H1 (cell line): ENCODE measurements at regions not wholly inside any gene's neighbourhood (a gene's known extent, or its start where the extent isn't known, plus 50 kb on each side); places are given as distances from the start of the nearest gene placed in this dataset.

Experiments
- CTCF ChIA-PET: fragments of 300-600 bp; sonication (Branson Sonifier 250); formaldehyde crosslinking; loops from one replicate; lab custom pipeline; 2021; ENCODE audit not compliant: partially characterized antibody; lab: Charles Lee
- POLR2A ChIA-PET: fragments of 300-600 bp; sonication (Branson Sonifier 250); formaldehyde crosslinking; loops from one replicate; lab custom pipeline; 2021; ENCODE audit warnings: inconsistent platforms; ENCODE audit not compliant: partially characterized antibody; lab: Charles Lee
- DNase-seq, 2 experiments: peaks; one replicate each; pipeline versions ENCODE4 v3.0.0 to v3.0.0-alpha.2; 2010 to 2022; ENCODE audit warnings: low spot score in 2 of 2, low read depth in 1 of 2, mixed read lengths in 1 of 2
- FAIRE-seq: peaks from 2 replicates; lab custom pipeline; 2011; peaks lifted over from hg19 to GRCh38; lab: Jason Lieb, UNC
- H2AFZ ChIP-seq: 2 replicates; pipeline ENCODE4 v1.8.1; 2012; ENCODE audit warnings: low read length, inconsistent platforms
- H2AK5ac ChIP-seq: 2 replicates; pipeline ENCODE4 v1.6.1; 2013; ENCODE audit warnings: low read depth, low read length
- H2BK120ac ChIP-seq: replicated peaks from 2 replicates; pipeline ENCODE3; 2013; ENCODE audit warnings: low read depth, low read length, inconsistent platforms
- H2BK12ac ChIP-seq: 2 replicates; pipeline ENCODE4 v1.6.1; 2013; ENCODE audit warnings: low read depth, low read length
- H2BK15ac ChIP-seq: 2 replicates; pipeline ENCODE4 v1.6.1; 2013; ENCODE audit warnings: low read length
- H2BK20ac ChIP-seq: 2 replicates; pipeline ENCODE4 v1.6.1; 2013; ENCODE audit warnings: low read length
- H2BK5ac ChIP-seq: 2 replicates; pipeline ENCODE4 v1.6.1; 2013; ENCODE audit warnings: low read depth, low read length
- H3K14ac ChIP-seq: 2 replicates; pipeline ENCODE4 v1.6.1; 2013; ENCODE audit warnings: inconsistent platforms; ENCODE audit not compliant: insufficient read length
- H3K18ac ChIP-seq: 2 replicates; pipeline ENCODE4 v1.6.1; 2013; ENCODE audit warnings: low read length; ENCODE audit errors: extremely low read depth
- H3K23ac ChIP-seq: 2 replicates; pipeline ENCODE4 v1.6.1; 2013; ENCODE audit warnings: inconsistent platforms; ENCODE audit not compliant: insufficient read length
- H3K23me2 ChIP-seq: 2 replicates; pipeline ENCODE4 v1.6.1; 2013; ENCODE audit warnings: low read depth, low read length
- H3K27ac ChIP-seq: 2 replicates; pipeline ENCODE4 v1.6.1; 2011; ENCODE audit warnings: low read depth, low read length, inconsistent platforms
- H3K27me3 ChIP-seq, 4 experiments: replicated peaks in 1 of 4; 1 replicate in 1 of 4; 2 replicates in 3 of 4; pipeline versions ENCODE4 v1.6.1 to v1.8.1; 2011 to 2013; ENCODE audit warnings: low read length in 3 of 4, mild to moderate bottlenecking in 3 of 4, inconsistent platforms in 2 of 4, mixed read lengths in 2 of 4, moderate library complexity in 1 of 4; ENCODE audit not compliant: control insufficient read depth in 3 of 4, insufficient read depth in 3 of 4; ENCODE audit errors: extremely low read depth in 1 of 4
- H3K36me3 ChIP-seq, 4 experiments: 2 replicates each; pipeline versions ENCODE4 v1.6.1 to v1.8.1; 2011 to 2013; ENCODE audit warnings: mild to moderate bottlenecking in 4 of 4, low read length in 3 of 4, moderate library complexity in 2 of 4, control low read depth in 1 of 4, inconsistent platforms in 1 of 4; ENCODE audit not compliant: insufficient read depth in 4 of 4, control insufficient read depth in 2 of 4
- H3K4ac ChIP-seq: replicated peaks from 2 replicates; pipeline ENCODE3; 2013; ENCODE audit warnings: low read length, low read depth, mixed read lengths, inconsistent platforms; ENCODE audit not compliant: insufficient read length
- H3K4me1 ChIP-seq, 4 experiments: replicated peaks in 1 of 4; 1 replicate in 1 of 4; 2 replicates in 3 of 4; pipeline versions ENCODE4 v1.6.1 to v1.8.1; 2011 to 2013; ENCODE audit warnings: low read length in 3 of 4, inconsistent platforms in 2 of 4, mixed read lengths in 1 of 4; ENCODE audit not compliant: insufficient read depth in 4 of 4, control insufficient read depth in 3 of 4
- H3K4me2 ChIP-seq, 2 experiments: 2 replicates each; pipeline versions ENCODE4 v1.6.1 to v1.8.1; 2011 to 2013; ENCODE audit warnings: low read depth in 2 of 2, low read length in 2 of 2, control low read depth in 1 of 2, inconsistent platforms in 1 of 2, mild to moderate bottlenecking in 1 of 2; ENCODE audit not compliant: insufficient read depth in 1 of 2
- H3K4me3 ChIP-seq, 4 experiments: fragments of 200-600, 300-600 bp in 1 of 4; sonication (generic), shearing (Covaris generic), sonication (Bioruptor Twin) in 1 of 4; 2 replicates each; pipeline versions ENCODE4 v1.5.1 to v1.8.1; 2011 to 2016; ENCODE audit warnings: low read length in 4 of 4, low read depth in 3 of 4, control low read depth in 2 of 4, inconsistent platforms in 2 of 4, mild to moderate bottlenecking in 2 of 4, mixed read lengths in 1 of 4, moderate library complexity in 1 of 4; ENCODE audit not compliant: insufficient read depth in 2 of 4; ENCODE audit errors: extremely low read depth in 1 of 4
- H3K56ac ChIP-seq: replicated peaks from 2 replicates; pipeline ENCODE3; 2013; ENCODE audit warnings: low read depth, mild to moderate bottlenecking, mixed read lengths, low read length, inconsistent platforms; ENCODE audit not compliant: insufficient read length
- H3K79me1 ChIP-seq: 2 replicates; pipeline ENCODE4 v1.6.1; 2013; ENCODE audit warnings: low read depth, low read length, control low read depth
- H3K79me2 ChIP-seq, 2 experiments: 2 replicates each; pipeline versions ENCODE4 v1.6.1 to v1.8.1; 2012 to 2013; ENCODE audit warnings: low read length in 2 of 2, mild to moderate bottlenecking in 2 of 2, inconsistent platforms in 1 of 2; ENCODE audit not compliant: insufficient read depth in 2 of 2, control insufficient read depth in 1 of 2
- H3K9ac ChIP-seq, 4 experiments: replicated peaks in 1 of 4; 1 replicate in 1 of 4; 2 replicates in 3 of 4; pipeline versions ENCODE4 v1.6.1 to v1.8.1; 2011 to 2013; ENCODE audit warnings: low read depth in 3 of 4, low read length in 3 of 4, control low read depth in 2 of 4, mild to moderate bottlenecking in 2 of 4, moderate library complexity in 2 of 4, inconsistent platforms in 1 of 4; ENCODE audit errors: extremely low read depth in 1 of 4
- H3K9me3 ChIP-seq, 2 experiments: 2 replicates each; pipeline versions ENCODE4 v1.6.1 to v1.8.1; 2012 to 2013; ENCODE audit warnings: mild to moderate bottlenecking in 2 of 2, moderate library complexity in 2 of 2, control low read depth in 1 of 2, inconsistent platforms in 1 of 2, low read depth in 1 of 2, low read length in 1 of 2, mixed read lengths in 1 of 2; ENCODE audit not compliant: insufficient read depth in 2 of 2
- H4K20me1 ChIP-seq, 2 experiments: replicated peaks in 1 of 2; 2 replicates each; pipeline versions ENCODE3 to v1.8.1; 2011 to 2013; ENCODE audit warnings: inconsistent platforms in 2 of 2, low read length in 2 of 2, mild to moderate bottlenecking in 1 of 2; ENCODE audit not compliant: insufficient read depth in 2 of 2, control insufficient read depth in 1 of 2
- H4K5ac ChIP-seq: 2 replicates; pipeline ENCODE4 v1.6.1; 2013; ENCODE audit warnings: low read length, low read depth, mixed read lengths, inconsistent platforms; ENCODE audit not compliant: insufficient read length
- H4K8ac ChIP-seq: 2 replicates; pipeline ENCODE4 v1.8.0; 2013; ENCODE audit warnings: mild to moderate bottlenecking, moderate library complexity, low read length, inconsistent platforms; ENCODE audit not compliant: insufficient read depth; ENCODE audit errors: extremely low read depth
- H4K91ac ChIP-seq: replicated peaks from 2 replicates; pipeline ENCODE3; 2013; ENCODE audit warnings: low read length, mixed read lengths, inconsistent platforms; ENCODE audit not compliant: insufficient read length
- ATF2 ChIP-seq: IDR thresholded peaks from 2 replicates; pipeline ENCODE4 v1.6.1; 2012; ENCODE audit warnings: low read length, inconsistent platforms
- BACH1 ChIP-seq: IDR thresholded peaks from 2 replicates; pipeline ENCODE4 v1.6.1; 2012; ENCODE audit warnings: low read length, improper control_type of control experiment
- BRCA1 ChIP-seq: IDR thresholded peaks from 2 replicates; pipeline ENCODE4 v1.6.1; 2012; ENCODE audit warnings: low read depth, low read length, improper control_type of control experiment
- EP300 ChIP-seq, 2 experiments: IDR thresholded peaks; 1 replicate in 1 of 2; 2 replicates in 1 of 2; pipeline ENCODE4 v1.6.1; 2011 to 2012; ENCODE audit warnings: low read depth in 2 of 2, low read length in 2 of 2, mild to moderate bottlenecking in 2 of 2, borderline replicate concordance in 1 of 2, inconsistent platforms in 1 of 2, moderate library complexity in 1 of 2
- GABPA ChIP-seq: IDR thresholded peaks from 2 replicates; pipeline ENCODE4 v1.6.1; 2011; ENCODE audit warnings: mild to moderate bottlenecking, low read length, moderate library complexity, borderline replicate concordance; ENCODE audit not compliant: insufficient read depth
- KDM1A ChIP-seq: fragments of 200-600, 300-600 bp; sonication (generic); IDR thresholded peaks from 2 replicates; pipeline ENCODE4 v1.7.1; 2016; ENCODE audit warnings: mild to moderate bottlenecking, low read length, borderline replicate concordance
- NRF1 ChIP-seq: IDR thresholded peaks from 2 replicates; pipeline ENCODE4 v1.6.1; 2011; ENCODE audit warnings: mild to moderate bottlenecking, low read depth, low read length, improper control_type of control experiment
- RXRA ChIP-seq: IDR thresholded peaks from 2 replicates; pipeline ENCODE4 v1.6.1; 2011; ENCODE audit warnings: low read depth, mild to moderate bottlenecking, low read length, moderate library complexity; ENCODE audit not compliant: insufficient read depth
- SIRT6 ChIP-seq: IDR thresholded peaks from one replicate; pipeline ENCODE4 v1.7.1; 2012; ENCODE audit warnings: low read length, inconsistent platforms
- SRF ChIP-seq: IDR thresholded peaks from 2 replicates; pipeline ENCODE4 v1.6.1; 2011; ENCODE audit warnings: mild to moderate bottlenecking, low read depth, low read length, moderate library complexity
- ZNF274 ChIP-seq: IDR thresholded peaks from 2 replicates; pipeline ENCODE4 v1.7.0; 2012; ENCODE audit warnings: low read length, borderline replicate concordance; ENCODE audit errors: extremely low read depth
- WGBS, 2 experiments: shearing (Covaris generic) in 1 of 2; methylation state at CpG; one replicate each; pipeline versions ENCODE4 v1.1.6 to v1.1.7; 2013 to 2015; ENCODE audit warnings: low lambda C conversion rate in 2 of 2, mixed read lengths in 2 of 2, inconsistent platforms in 1 of 2, low coverage in 1 of 2, missing lambda C conversion rate in 1 of 2; ENCODE audit not compliant: insufficient replicate concordance in 2 of 2, insufficient coverage in 1 of 2, insufficient read length in 1 of 2; ENCODE audit errors: extremely low coverage in 1 of 2, missing lambda C conversion rate in 1 of 2; 5-methylcytosine and 5-hydroxymethylcytosine counted together
- TF ChIP-seq, protein P1 (sequence below): IDR thresholded peaks from 2 replicates; pipeline ENCODE4 v1.6.1; 2011; ENCODE audit warnings: low read length, improper control_type of control experiment

DNA sequence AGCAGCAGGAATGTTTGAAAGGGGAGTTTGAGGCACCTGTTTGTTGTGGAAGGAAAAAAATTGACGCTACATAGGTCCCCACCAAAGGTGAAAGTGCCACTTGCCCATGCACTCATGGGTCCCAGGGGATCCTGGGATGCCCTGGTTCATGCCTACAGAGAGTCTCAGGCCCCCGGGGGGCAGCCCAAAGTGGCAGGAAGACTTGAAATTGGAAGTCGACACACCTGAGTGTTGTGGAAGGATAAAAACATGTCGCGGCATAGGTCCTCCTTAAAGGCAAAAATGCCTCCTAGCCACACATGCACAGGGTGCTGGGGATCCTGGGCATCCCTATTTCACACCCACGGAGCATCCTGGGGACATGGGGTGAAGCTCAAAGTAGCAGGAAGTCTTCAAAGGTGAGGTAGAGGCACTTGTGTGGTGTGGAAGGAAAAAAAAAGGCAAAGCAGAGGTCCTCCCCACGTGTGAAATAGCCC is 576.1 kb downstream of the ALG10 start:
- Histone ChIP-seq H3K9ac (no peak overlapping the region), H3K9me3 (peaks cover 81 to 94% of the 10 kb centered on the region in 2 experiments), H2BK15ac (no peak overlapping the region), H3K79me1 (no peaks in the 10 kb centered on the region), H3K27ac (no peak overlapping the region), H4K91ac (no peak overlapping the region), H2AK5ac (no peak overlapping the region), H3K79me2 (no peaks in the 10 kb centered on the region), H2BK120ac (no peak overlapping the region), H4K5ac (no peak overlapping the region), H4K20me1 (no peaks in the 10 kb centered on the region), H2AFZ (no peak overlapping the region), H2BK20ac (no peak overlapping the region), H3K4ac (no peak overlapping the region), H3K4me2 (no peak overlapping the region), H3K14ac (no peak overlapping the region), H3K36me3 (no peaks in the 10 kb centered on the region), H3K4me3 (no peak overlapping the region), H4K8ac (0 out of 2 replicates have a peak overlapping the region, but pooled peaks have one; percentile 51), H2BK12ac (no peak overlapping the region), H2BK5ac (no peak overlapping the region), H3K18ac (no peak overlapping the region), H3K4me1 (no peaks in the 10 kb centered on the region), H3K27me3 (no peaks in the 10 kb centered on the region), H3K56ac (no peak overlapping the region), H3K23ac (no peak overlapping the region), H3K23me2 (no peaks in the 10 kb centered on the region)
- DNase-seq (no peak), FAIRE-seq (no peak)
- CTCF ChIA-PET = interaction anchor here (0.7 kb wide), 1 partner anchor 168 kb away, joined by 3 read pairs; no protein-coding TSS in a partner anchor
- 67% methylated on average over 7 of the region's 7 CpGs; no CpG with 5 or more reads in 1 of the 2 experiments for whole genome bisulfite sequencing, 2 experiments
- POLR2A ChIA-PET = no interaction called here
- no peak for TF ChIP-seq EP300 (IDR thresholded peaks at IDR 0.05; ENCODE audit: borderline replicate concordance in 1 of 2, low read depth in 2 of 2, low read length in 2 of 2)
- TF ChIP-seq ZNF274 = no peak
- TF ChIP-seq BRCA1 = no peak
- TF ChIP-seq NRF1 = no peak
- TF ChIP-seq, protein P1, sequence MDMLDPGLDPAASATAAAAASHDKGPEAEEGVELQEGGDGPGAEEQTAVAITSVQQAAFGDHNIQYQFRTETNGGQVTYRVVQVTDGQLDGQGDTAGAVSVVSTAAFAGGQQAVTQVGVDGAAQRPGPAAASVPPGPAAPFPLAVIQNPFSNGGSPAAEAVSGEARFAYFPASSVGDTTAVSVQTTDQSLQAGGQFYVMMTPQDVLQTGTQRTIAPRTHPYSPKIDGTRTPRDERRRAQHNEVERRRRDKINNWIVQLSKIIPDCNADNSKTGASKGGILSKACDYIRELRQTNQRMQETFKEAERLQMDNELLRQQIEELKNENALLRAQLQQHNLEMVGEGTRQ = no peak
- TF ChIP-seq SIRT6 = no peak
- no peak for TF ChIP-seq ATF2
- TF ChIP-seq BACH1 = no peak
- no peak for TF ChIP-seq KDM1A
- no peak for TF ChIP-seq SRF
- no peak for TF ChIP-seq RXRA
- no peak for TF ChIP-seq GABPA
